HuH-7.5 (cell line): ENCODE measurements at regions not wholly inside any gene's neighbourhood (a gene's known extent, or its start where the extent isn't known, plus 50 kb on each side); places are given as distances from the start of the nearest gene placed in this dataset.

Experiments used
- DNase-seq: peaks from one replicate; pipeline ENCODE4 v3.0.0; 2011; ENCODE audit warnings: low spot score

- no peak for DNase-seq
Observed at GRCh38 chr12:84676787-84677186, 235.8 kb downstream of the SLC6A15 start.

GRCh38 chr12:84661786-84662185 is 250.8 kb downstream of the SLC6A15 start:
- DNase-seq: no peak

GRCh38 chr12:84660139-84660538 is 252.5 kb downstream of the SLC6A15 start:
- no peak for DNase-seq

- no peak for DNase-seq
Observed at GRCh38 chr12:84658877-84659276, 253.7 kb downstream of the SLC6A15 start.

- DNase-seq: no peak
Observed at GRCh38 chr12:84656705-84657104, 255.9 kb downstream of the SLC6A15 start.

- no peak for DNase-seq
Observed at GRCh38 chr12:84653482-84653881, 259.1 kb downstream of the SLC6A15 start.

- DNase-seq: no peak
Observed at GRCh38 chr12:84648425-84648824, 264.2 kb downstream of the SLC6A15 start.

GRCh38 chr12:84644908-84645307 is 267.7 kb downstream of the SLC6A15 start:
- DNase-seq: no peak

GRCh38 chr12:84643993-84644392 is 268.6 kb downstream of the SLC6A15 start:
- no peak for DNase-seq

- DNase-seq: no peak
Observed at GRCh38 chr12:84641940-84642545, 270.6 kb downstream of the SLC6A15 start.

GRCh38 chr12:84638811-84639368 is 273.7 kb downstream of the SLC6A15 start:
- DNase-seq: no peak

- no peak for DNase-seq
Observed at GRCh38 chr12:84637926-84638325, 274.7 kb downstream of the SLC6A15 start.

GRCh38 chr12:84636801-84637290 is 275.8 kb downstream of the SLC6A15 start:
- DNase-seq: no peak

GRCh38 chr12:84634526-84634925 is 278.1 kb downstream of the SLC6A15 start:
- DNase-seq: no peak

GRCh38 chr12:84632556-84632955 is 280.0 kb downstream of the SLC6A15 start:
- no peak for DNase-seq

- no peak for DNase-seq
Observed at GRCh38 chr12:84631020-84631419, 281.6 kb downstream of the SLC6A15 start.

GRCh38 chr12:84627593-84627992 is 285.0 kb downstream of the SLC6A15 start:
- DNase-seq: no peak

GRCh38 chr12:84624601-84625000 is 288.0 kb downstream of the SLC6A15 start:
- DNase-seq: no peak

- no peak for DNase-seq
Observed at GRCh38 chr12:84619053-84619571, 293.5 kb downstream of the SLC6A15 start.

- no peak for DNase-seq
Observed at GRCh38 chr12:84607170-84607819, 305.3 kb downstream of the SLC6A15 start.

GRCh38 chr12:84605983-84606382 is 306.6 kb downstream of the SLC6A15 start:
- no peak for DNase-seq

- DNase-seq: no peak
Observed at GRCh38 chr12:84604551-84604950, 308.0 kb downstream of the SLC6A15 start.
